Endothelial cell (in vitro differentiated cells): ENCODE measurements at regions not wholly inside any gene's neighbourhood (a gene's known extent, or its start where the extent isn't known, plus 50 kb on each side); places are given as distances from the start of the nearest gene placed in this dataset.

Experiments
- DNase-seq: peaks from one replicate; pipeline ENCODE4 v3.0.0; 2021; ENCODE audit warnings: low spot score
- H3K27ac Mint-ChIP-seq: one replicate; pipeline ENCODE4 v1.8.0; 2021; ENCODE audit warnings: mixed read lengths, inconsistent platforms; ENCODE audit not compliant: unreplicated experiment
- H3K27me3 Mint-ChIP-seq: one replicate; pipeline ENCODE4 v1.8.0; 2021; ENCODE audit warnings: mild to moderate bottlenecking, moderate library complexity, mixed read lengths, inconsistent platforms; ENCODE audit not compliant: unreplicated experiment
- H3K36me3 Mint-ChIP-seq: one replicate; pipeline ENCODE4 v1.8.0; 2021; ENCODE audit warnings: mild to moderate bottlenecking, low read depth, mixed read lengths, inconsistent platforms; ENCODE audit not compliant: unreplicated experiment
- H3K4me1 Mint-ChIP-seq: one replicate; pipeline ENCODE4 v1.8.0; 2021; ENCODE audit warnings: mild to moderate bottlenecking, mixed read lengths, inconsistent platforms; ENCODE audit not compliant: unreplicated experiment
- H3K4me3 Mint-ChIP-seq: one replicate; pipeline ENCODE4 v1.8.0; 2021; ENCODE audit warnings: mild to moderate bottlenecking, mixed read lengths, inconsistent platforms; ENCODE audit not compliant: unreplicated experiment
- H3K9me3 Mint-ChIP-seq: one replicate; pipeline ENCODE4 v1.8.0; 2021; ENCODE audit warnings: mixed read lengths, inconsistent platforms; ENCODE audit not compliant: unreplicated experiment
- CTCF ChIP-seq: fragments of 200-600 bp; sonication (generic); IDR thresholded peaks from one replicate; pipeline ENCODE4 v1.5.0; 2021; ENCODE audit warnings: antibody characterized with exemption; ENCODE audit not compliant: unreplicated experiment

DNA sequence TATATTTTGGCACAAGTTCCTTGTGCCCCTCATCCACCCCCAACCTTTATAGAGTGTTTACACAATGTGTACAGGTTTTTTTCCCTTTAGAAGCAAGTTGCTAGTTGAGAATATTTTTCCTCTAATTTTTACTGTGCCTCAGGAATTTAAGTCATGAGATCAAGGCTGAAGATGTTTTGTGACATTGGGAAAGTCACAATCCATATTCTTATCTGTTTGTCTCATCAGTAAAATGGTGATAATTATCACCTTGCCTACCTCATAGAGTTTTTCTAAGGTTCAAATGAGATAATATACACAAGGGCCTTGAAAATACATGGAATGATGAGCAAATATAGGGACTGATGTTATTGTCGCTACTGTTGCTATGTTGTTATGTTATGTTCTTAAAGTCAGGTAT lies 109.6 kb upstream of the DIAPH2 start:
- no peak for TF ChIP-seq CTCF
- no peaks in the 10 kb centered on the region for H3K27me3 Mint-ChIP-seq
- H3K36me3 Mint-ChIP-seq: no peaks in the 10 kb centered on the region
- H3K9me3 Mint-ChIP-seq: no peaks in the 10 kb centered on the region
- H3K4me1 Mint-ChIP-seq: no peaks in the 10 kb centered on the region
- H3K4me3 Mint-ChIP-seq: no peak overlapping the region
- no peak for DNase-seq
- H3K27ac Mint-ChIP-seq: no peak overlapping the region

DNA sequence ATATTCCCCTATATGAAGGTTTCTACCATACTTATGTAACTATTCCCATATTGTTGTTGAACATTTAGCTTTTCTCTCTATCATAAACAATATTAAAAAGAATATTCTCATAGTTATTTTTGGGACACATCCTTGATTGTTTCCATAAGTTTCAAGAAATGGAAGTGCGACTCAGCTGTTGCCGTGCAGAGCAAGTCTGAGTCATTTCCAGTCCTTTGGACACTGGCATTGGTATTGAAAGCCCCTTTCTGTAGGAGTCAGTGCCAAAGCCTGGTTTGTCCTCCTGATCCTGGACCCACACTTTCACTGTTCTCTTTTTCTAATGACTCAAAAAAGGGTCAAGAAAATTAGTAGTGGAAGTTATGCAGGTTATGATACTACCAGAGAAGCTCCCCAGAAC lies 108.3 kb upstream of the DIAPH2 start:
- TF ChIP-seq CTCF: no peak
- H3K9me3 Mint-ChIP-seq: no peaks in the 10 kb centered on the region
- H3K27me3 Mint-ChIP-seq: no peaks in the 10 kb centered on the region
- no peak overlapping the region for H3K27ac Mint-ChIP-seq
- H3K4me1 Mint-ChIP-seq: no peaks in the 10 kb centered on the region
- no peaks in the 10 kb centered on the region for H3K36me3 Mint-ChIP-seq
- DNase-seq: no peak
- H3K4me3 Mint-ChIP-seq: no peak overlapping the region

DNA sequence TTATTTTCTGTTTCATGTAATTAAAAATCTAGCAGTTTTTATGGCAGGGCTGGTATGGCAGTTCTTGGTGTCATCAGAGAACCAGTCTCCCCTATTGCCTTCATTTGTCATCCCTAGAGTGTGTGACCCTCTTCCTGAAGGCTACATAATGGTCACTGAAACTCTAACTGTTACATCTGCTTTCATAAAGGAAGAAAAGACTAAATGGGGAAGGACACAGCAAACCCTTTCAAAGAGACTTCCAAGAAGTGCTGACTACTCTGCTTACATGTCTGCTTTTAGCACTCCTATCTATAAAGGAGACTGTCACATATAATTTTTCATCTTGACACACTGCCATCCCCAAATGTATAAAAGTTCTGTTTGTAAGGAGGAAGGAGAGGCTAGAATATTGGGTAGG lies 105.9 kb upstream of the DIAPH2 start:
- Mint-ChIP-seq H3K27me3 (no peaks in the 10 kb centered on the region), H3K27ac (no peak overlapping the region), H3K4me3 (no peak overlapping the region), H3K36me3 (no peaks in the 10 kb centered on the region), H3K4me1 (no peaks in the 10 kb centered on the region), H3K9me3 (no peaks in the 10 kb centered on the region)
- no peak for TF ChIP-seq CTCF
- no peak for DNase-seq

- Mint-ChIP-seq H3K4me3 (no peak overlapping the region), H3K9me3 (no peaks in the 10 kb centered on the region), H3K27me3 (no peaks in the 10 kb centered on the region), H3K4me1 (no peaks in the 10 kb centered on the region), H3K36me3 (no peaks in the 10 kb centered on the region), H3K27ac (no peak overlapping the region)
- no peak for TF ChIP-seq CTCF
- DNase-seq: no peak
Observed at GRCh38 chrX:96579252-96579651, 105.4 kb upstream of the DIAPH2 start.

GRCh38 chrX:96590403-96590802 lies 94.2 kb upstream of the DIAPH2 start:
- Mint-ChIP-seq H3K36me3 (no peaks in the 10 kb centered on the region), H3K4me1 (no peaks in the 10 kb centered on the region), H3K4me3 (no peak overlapping the region), H3K27ac (no peak overlapping the region), H3K9me3 (no peaks in the 10 kb centered on the region), H3K27me3 (no peaks in the 10 kb centered on the region)
- no peak for DNase-seq
- no peak for TF ChIP-seq CTCF
